ENCODE measurements at regions not wholly inside any gene's neighbourhood (a gene's known extent, or its start where the extent isn't known, plus 50 kb on each side); places are given as distances from the start of the nearest gene placed in this dataset.

DNA sequence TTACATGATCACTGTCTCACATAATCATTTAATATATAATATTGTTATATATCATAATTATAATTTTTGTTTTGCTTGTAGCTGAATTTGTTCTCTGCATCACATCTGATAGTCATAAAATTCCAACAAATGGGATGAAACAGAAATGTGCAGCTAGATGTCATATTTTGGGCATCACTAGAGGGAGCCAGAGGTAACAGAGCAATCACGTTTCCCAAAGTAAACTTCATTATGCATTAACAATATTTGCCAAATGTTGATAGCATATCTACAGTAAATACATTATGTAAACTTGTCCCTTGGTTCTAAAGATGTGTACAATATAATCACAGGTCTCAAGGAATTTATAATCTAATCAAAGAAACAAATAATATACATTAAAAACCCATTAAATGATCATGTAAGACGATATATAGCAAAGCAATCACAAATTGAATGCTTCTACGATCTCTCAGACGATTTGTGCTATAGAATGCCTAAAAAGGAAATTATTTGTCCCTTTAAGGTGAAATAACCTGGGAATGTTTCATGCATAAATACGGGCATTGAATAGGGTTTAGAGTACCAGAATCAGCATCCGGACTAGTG is 234.2 kb upstream of the MCTP2 start:
- POLR2A ChIA-PET, result no interaction called here
- H4K20me1 ChIP-seq (ENCODE audit: insufficient read depth), result no peaks in the 10 kb centered on the region
- no peak overlapping the region for H3K4me2 ChIP-seq
- peaks cover 5% of the 10 kb centered on the region for H3F3A ChIP-seq (replicated peaks; ENCODE audit: insufficient read depth)
- H3K79me2 ChIP-seq (ENCODE audit: insufficient read depth), result no peaks in the 10 kb centered on the region
- peak; percentile 41 for DNase-seq
- no peak overlapping the region for H3K4me3 ChIP-seq (ENCODE audit: low read depth in 2 of 2, low read length in 1 of 2)
- TF ChIP-seq TEAD4 (IDR thresholded peaks at IDR 0.05; ENCODE audit: borderline replicate concordance, insufficient read depth) (no peak), RAD21 (IDR thresholded peaks at IDR 0.05; ENCODE audit: low read length) (peak; percentile 73), SMC3 (IDR thresholded peaks at IDR 0.05; ENCODE audit: low read depth, low read length) (peak; percentile 74)
- TF ChIP-seq, protein P1, sequence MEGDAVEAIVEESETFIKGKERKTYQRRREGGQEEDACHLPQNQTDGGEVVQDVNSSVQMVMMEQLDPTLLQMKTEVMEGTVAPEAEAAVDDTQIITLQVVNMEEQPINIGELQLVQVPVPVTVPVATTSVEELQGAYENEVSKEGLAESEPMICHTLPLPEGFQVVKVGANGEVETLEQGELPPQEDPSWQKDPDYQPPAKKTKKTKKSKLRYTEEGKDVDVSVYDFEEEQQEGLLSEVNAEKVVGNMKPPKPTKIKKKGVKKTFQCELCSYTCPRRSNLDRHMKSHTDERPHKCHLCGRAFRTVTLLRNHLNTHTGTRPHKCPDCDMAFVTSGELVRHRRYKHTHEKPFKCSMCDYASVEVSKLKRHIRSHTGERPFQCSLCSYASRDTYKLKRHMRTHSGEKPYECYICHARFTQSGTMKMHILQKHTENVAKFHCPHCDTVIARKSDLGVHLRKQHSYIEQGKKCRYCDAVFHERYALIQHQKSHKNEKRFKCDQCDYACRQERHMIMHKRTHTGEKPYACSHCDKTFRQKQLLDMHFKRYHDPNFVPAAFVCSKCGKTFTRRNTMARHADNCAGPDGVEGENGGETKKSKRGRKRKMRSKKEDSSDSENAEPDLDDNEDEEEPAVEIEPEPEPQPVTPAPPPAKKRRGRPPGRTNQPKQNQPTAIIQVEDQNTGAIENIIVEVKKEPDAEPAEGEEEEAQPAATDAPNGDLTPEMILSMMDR (IDR thresholded peaks at IDR 0.05), result peak; percentile 85
- TF ChIP-seq, protein P2, sequence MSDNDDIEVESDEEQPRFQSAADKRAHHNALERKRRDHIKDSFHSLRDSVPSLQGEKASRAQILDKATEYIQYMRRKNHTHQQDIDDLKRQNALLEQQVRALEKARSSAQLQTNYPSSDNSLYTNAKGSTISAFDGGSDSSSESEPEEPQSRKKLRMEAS (IDR thresholded peaks at IDR 0.05; ENCODE audit: low read depth), result 0 out of 2 replicates have a peak, but pooled peaks have one; percentile 20
- no peaks in the 10 kb centered on the region for H3K9me3 ChIP-seq
- H3K4me1 ChIP-seq (ENCODE audit: control insufficient read depth in 1 of 2, insufficient read depth in 2 of 2, low read depth in 1 of 2, low read length in 1 of 2), result peaks cover 0 to 13% of the 10 kb centered on the region in 2 experiments; a peak in 2 of 4 replicates
- WGBS (ENCODE audit: low lambda C conversion rate), result 59% methylated on average over 6 of the region's 6 CpGs
- no peak overlapping the region for H3K27ac ChIP-seq (ENCODE audit: low read depth in 2 of 2, low read length in 1 of 2)
- no peak overlapping the region for H3K9ac ChIP-seq
- H3K36me3 ChIP-seq (replicated peaks in 1 of 2; ENCODE audit: control insufficient read depth in 1 of 2, insufficient read depth in 2 of 2, low read length in 1 of 2), result no peaks in the 10 kb centered on the region
- no peaks in the 10 kb centered on the region for H3K9me2 ChIP-seq
- CTCF ChIA-PET, result interaction anchor here (0.5 to 3.4 kb wide), 29 partner anchors 10 to 1901 kb away, joined by 3 to 35 read pairs (median 4); no protein-coding TSS in a partner anchor
- no peaks in the 10 kb centered on the region for H3K27me3 ChIP-seq (ENCODE audit: insufficient read depth)
- no peak overlapping the region for H2AFZ ChIP-seq (ENCODE audit: low read depth)

DNA sequence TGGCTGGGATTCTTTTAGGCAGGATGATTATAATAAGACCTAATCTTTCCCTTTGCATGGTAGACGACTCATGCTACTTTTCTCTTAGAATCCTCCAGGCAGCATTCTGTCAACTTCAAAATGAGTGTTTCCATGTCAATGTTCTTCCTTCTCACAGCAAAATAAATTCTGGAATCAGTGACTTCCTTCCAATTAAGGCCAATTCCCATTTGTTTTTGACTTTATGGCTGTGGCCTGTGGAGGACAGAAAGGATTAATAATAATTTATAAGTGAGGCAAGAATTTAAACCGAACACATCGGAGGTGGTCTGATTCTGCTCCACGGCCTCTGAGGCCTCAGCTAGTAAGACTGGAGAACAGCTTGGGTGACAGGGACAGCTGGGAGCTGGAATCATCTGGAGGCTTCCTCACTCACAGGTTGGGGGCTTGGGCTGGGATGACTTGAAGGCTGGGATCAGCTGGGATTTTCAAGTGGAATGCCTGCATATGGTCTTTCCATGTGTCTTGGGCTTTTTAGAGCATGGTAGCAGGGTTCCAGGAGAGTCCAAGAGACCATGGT is 241.8 kb upstream of the MCTP2 start:
- no peaks in the 10 kb centered on the region for H3K27me3 ChIP-seq (ENCODE audit: insufficient read depth)
- ChIA-PET CTCF (interaction anchor here (1.2 to 2.8 kb wide), 3 partner anchors 15 to 902 kb away, joined by 3 to 17 read pairs (median 4); no protein-coding TSS in a partner anchor), POLR2A (no interaction called here)
- no peak overlapping the region for H3K4me3 ChIP-seq (ENCODE audit: low read depth in 2 of 2, low read length in 1 of 2)
- no peak overlapping the region for H3K27ac ChIP-seq (ENCODE audit: low read depth in 2 of 2, low read length in 1 of 2)
- H3F3A ChIP-seq (replicated peaks; ENCODE audit: insufficient read depth), result no peaks in the 10 kb centered on the region
- H3K9me2 ChIP-seq, result no peaks in the 10 kb centered on the region
- H4K20me1 ChIP-seq (ENCODE audit: insufficient read depth), result no peaks in the 10 kb centered on the region
- no peak overlapping the region for H2AFZ ChIP-seq (ENCODE audit: low read depth)
- no peak for DNase-seq
- no peaks in the 10 kb centered on the region; a peak in 1 of 4 replicates for H3K4me1 ChIP-seq (ENCODE audit: control insufficient read depth in 1 of 2, insufficient read depth in 2 of 2, low read depth in 1 of 2, low read length in 1 of 2)
- H3K79me2 ChIP-seq (ENCODE audit: insufficient read depth), result no peaks in the 10 kb centered on the region
- no peaks in the 10 kb centered on the region for H3K36me3 ChIP-seq (replicated peaks in 1 of 2; ENCODE audit: control insufficient read depth in 1 of 2, insufficient read depth in 2 of 2, low read length in 1 of 2)
- TF ChIP-seq, protein P2 (IDR thresholded peaks at IDR 0.05; ENCODE audit: low read depth), result no peak
- no peak for TF ChIP-seq TAF1 (IDR thresholded peaks at IDR 0.05; ENCODE audit: borderline replicate concordance, low read depth, low read length)
- no peak for TF ChIP-seq SIN3A (IDR thresholded peaks at IDR 0.05; ENCODE audit: borderline replicate concordance, low read depth, low read length)
- TF ChIP-seq GATA2 (CRISPR knock-in tag; IDR thresholded peaks at IDR 0.05), result no peak
- no peak for TF ChIP-seq GABPA (IDR thresholded peaks at IDR 0.05; ENCODE audit: low read depth)
- TF ChIP-seq, protein P3, sequence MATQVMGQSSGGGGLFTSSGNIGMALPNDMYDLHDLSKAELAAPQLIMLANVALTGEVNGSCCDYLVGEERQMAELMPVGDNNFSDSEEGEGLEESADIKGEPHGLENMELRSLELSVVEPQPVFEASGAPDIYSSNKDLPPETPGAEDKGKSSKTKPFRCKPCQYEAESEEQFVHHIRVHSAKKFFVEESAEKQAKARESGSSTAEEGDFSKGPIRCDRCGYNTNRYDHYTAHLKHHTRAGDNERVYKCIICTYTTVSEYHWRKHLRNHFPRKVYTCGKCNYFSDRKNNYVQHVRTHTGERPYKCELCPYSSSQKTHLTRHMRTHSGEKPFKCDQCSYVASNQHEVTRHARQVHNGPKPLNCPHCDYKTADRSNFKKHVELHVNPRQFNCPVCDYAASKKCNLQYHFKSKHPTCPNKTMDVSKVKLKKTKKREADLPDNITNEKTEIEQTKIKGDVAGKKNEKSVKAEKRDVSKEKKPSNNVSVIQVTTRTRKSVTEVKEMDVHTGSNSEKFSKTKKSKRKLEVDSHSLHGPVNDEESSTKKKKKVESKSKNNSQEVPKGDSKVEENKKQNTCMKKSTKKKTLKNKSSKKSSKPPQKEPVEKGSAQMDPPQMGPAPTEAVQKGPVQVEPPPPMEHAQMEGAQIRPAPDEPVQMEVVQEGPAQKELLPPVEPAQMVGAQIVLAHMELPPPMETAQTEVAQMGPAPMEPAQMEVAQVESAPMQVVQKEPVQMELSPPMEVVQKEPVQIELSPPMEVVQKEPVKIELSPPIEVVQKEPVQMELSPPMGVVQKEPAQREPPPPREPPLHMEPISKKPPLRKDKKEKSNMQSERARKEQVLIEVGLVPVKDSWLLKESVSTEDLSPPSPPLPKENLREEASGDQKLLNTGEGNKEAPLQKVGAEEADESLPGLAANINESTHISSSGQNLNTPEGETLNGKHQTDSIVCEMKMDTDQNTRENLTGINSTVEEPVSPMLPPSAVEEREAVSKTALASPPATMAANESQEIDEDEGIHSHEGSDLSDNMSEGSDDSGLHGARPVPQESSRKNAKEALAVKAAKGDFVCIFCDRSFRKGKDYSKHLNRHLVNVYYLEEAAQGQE (IDR thresholded peaks at IDR 0.05; ENCODE audit: low read depth, low read length), result no peak
- TF ChIP-seq TCF12 (IDR thresholded peaks at IDR 0.05), result no peak
- no peak for TF ChIP-seq FOSL2 (IDR thresholded peaks at IDR 0.05; ENCODE audit: borderline replicate concordance, low read depth)
- TF ChIP-seq, protein P1 (IDR thresholded peaks at IDR 0.05), result no peak
- no peak for TF ChIP-seq SMC3 (IDR thresholded peaks at IDR 0.05; ENCODE audit: low read depth, low read length)
- TF ChIP-seq FOXM1 (IDR thresholded peaks at IDR 0.05; ENCODE audit: low read depth), result no peak
- TF ChIP-seq MEF2A (IDR thresholded peaks at IDR 0.05; ENCODE audit: borderline replicate concordance, low read depth), result no peak
- WGBS (ENCODE audit: low lambda C conversion rate), result 64% methylated on average over 4 of the region's 4 CpGs
- no peak overlapping the region for H3K4me2 ChIP-seq
- H3K9ac ChIP-seq, result no peak overlapping the region
- H3K9me3 ChIP-seq, result no peaks in the 10 kb centered on the region

All from SK-N-SH (cell line).